BJ (cell line): ENCODE measurements at regions not wholly inside any gene's neighbourhood (a gene's known extent, or its start where the extent isn't known, plus 50 kb on each side); places are given as distances from the start of the nearest gene placed in this dataset. TPM values are rescaled to one million over a fixed set of nuclear protein-coding genes. Genes with fewer than 3 reads are reported as not detected.

Experiments used
- CTCF ChIA-PET: fragments of 350-600 bp; formaldehyde crosslinking; extraction: SDS; loops from one replicate; lab custom pipeline; 2021; ENCODE audit warnings: antibody characterized with exemption, inconsistent platforms; lab: Yijun Ruan, JAX
- POLR2A ChIA-PET: fragments of 300-600 bp; sonication (Branson Sonifier 250); formaldehyde crosslinking; extraction: SDS; loops from one replicate; lab custom pipeline; 2021; ENCODE audit warnings: antibody characterized with exemption; lab: Charles Lee
- DNase-seq: peaks from one replicate; pipeline ENCODE4 v3.0.0-alpha.2; 2011; ENCODE audit warnings: low read depth
- H3K27me3 ChIP-seq: 2 replicates; pipeline ENCODE4 v1.6.0; 2011; ENCODE audit warnings: low read length; ENCODE audit not compliant: control insufficient read depth, insufficient read depth
- H3K36me3 ChIP-seq: 2 replicates; pipeline ENCODE4 v1.5.1; 2011; ENCODE audit warnings: low read length; ENCODE audit not compliant: control insufficient read depth, insufficient read depth
- H3K4me3 ChIP-seq: 2 replicates; pipeline ENCODE4 v1.5.1; 2011; ENCODE audit warnings: low read depth, mild to moderate bottlenecking, control low read depth, low read length
- CTCF ChIP-seq: IDR thresholded peaks from 2 replicates; pipeline ENCODE4 v1.5.1; 2011; ENCODE audit warnings: low read depth, mild to moderate bottlenecking, control low read depth, inconsistent platforms, low read length, moderate library complexity; ENCODE audit not compliant: insufficient read depth
- small RNA-seq: library from RNA; depleted of rRNA; stranded (forward); fragments of <200 nt; gene quantifications from one replicate; pipeline ENCODE3, GENCODE V24; 2012; ENCODE audit warnings: low replicate concordance, low read depth; ENCODE audit not compliant: insufficient read length

- ChIA-PET CTCF (no interaction called here), POLR2A (no interaction called here)
- Histone ChIP-seq H3K36me3 (no peaks in the 10 kb centered on the region), H3K4me3 (no peak overlapping the region), H3K27me3 (no peaks in the 10 kb centered on the region)
- no peak for DNase-seq
- TF ChIP-seq CTCF, result no peak
Observed at GRCh38 chr2:44118257-44118656, 50.4 kb upstream of the PPM1B start.

Small RNA genes in the stretch of these regions (small RNA-seq; reads per million reads assigned to genes)
- gene AC019129.1, result not detected
